ENCODE measurements at regions not wholly inside any gene's neighbourhood (a gene's known extent, or its start where the extent isn't known, plus 50 kb on each side); places are given as distances from the start of the nearest gene placed in this dataset.

DNA sequence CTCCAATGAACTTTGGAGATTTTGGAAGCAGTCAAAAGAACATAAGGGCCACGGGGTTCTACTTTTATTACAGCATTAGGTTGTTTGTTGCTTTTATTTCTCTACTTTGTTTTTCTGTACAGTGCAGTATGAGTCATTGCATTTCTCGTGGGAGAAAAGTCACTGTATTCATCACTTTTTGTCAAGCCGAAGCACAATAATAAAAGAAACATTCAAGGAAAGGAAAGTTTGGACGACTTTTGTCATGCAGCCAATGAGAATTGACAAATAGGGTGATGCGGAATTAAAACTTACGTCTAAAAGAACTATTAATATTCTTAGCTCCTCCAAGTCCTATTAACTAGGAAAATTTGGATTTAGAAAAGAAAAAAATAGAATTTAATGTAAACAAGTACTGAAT lies 209.9 kb downstream of the TMEM182 start:
- no peak overlapping the region for H3K27ac ChIP-seq
- H3K36me3 ChIP-seq (ENCODE audit: insufficient read depth in 1 of 2, low read depth in 1 of 2) = no peaks in the 10 kb centered on the region
- no peaks in the 10 kb centered on the region for H3K27me3 ChIP-seq (ENCODE audit: insufficient read depth in 3 of 3, low read length in 2 of 3)
- 64 to 68% (median 67%) methylated on average over 6 of the region's 6 CpGs for WGBS, 3 donors
- intact Hi-C loops (cut with DNase I) = no loop called here
- ATAC-seq (no peak), DNase-seq (no peak)
- no peaks in the 10 kb centered on the region for H3K9me3 ChIP-seq
- H3K4me3 ChIP-seq = no peak overlapping the region
- TF ChIP-seq, protein P1, sequence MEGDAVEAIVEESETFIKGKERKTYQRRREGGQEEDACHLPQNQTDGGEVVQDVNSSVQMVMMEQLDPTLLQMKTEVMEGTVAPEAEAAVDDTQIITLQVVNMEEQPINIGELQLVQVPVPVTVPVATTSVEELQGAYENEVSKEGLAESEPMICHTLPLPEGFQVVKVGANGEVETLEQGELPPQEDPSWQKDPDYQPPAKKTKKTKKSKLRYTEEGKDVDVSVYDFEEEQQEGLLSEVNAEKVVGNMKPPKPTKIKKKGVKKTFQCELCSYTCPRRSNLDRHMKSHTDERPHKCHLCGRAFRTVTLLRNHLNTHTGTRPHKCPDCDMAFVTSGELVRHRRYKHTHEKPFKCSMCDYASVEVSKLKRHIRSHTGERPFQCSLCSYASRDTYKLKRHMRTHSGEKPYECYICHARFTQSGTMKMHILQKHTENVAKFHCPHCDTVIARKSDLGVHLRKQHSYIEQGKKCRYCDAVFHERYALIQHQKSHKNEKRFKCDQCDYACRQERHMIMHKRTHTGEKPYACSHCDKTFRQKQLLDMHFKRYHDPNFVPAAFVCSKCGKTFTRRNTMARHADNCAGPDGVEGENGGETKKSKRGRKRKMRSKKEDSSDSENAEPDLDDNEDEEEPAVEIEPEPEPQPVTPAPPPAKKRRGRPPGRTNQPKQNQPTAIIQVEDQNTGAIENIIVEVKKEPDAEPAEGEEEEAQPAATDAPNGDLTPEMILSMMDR (IDR thresholded peaks at IDR 0.05) = no peak
- H3K4me1 ChIP-seq = peaks cover under 1% of the 10 kb centered on the region

DNA sequence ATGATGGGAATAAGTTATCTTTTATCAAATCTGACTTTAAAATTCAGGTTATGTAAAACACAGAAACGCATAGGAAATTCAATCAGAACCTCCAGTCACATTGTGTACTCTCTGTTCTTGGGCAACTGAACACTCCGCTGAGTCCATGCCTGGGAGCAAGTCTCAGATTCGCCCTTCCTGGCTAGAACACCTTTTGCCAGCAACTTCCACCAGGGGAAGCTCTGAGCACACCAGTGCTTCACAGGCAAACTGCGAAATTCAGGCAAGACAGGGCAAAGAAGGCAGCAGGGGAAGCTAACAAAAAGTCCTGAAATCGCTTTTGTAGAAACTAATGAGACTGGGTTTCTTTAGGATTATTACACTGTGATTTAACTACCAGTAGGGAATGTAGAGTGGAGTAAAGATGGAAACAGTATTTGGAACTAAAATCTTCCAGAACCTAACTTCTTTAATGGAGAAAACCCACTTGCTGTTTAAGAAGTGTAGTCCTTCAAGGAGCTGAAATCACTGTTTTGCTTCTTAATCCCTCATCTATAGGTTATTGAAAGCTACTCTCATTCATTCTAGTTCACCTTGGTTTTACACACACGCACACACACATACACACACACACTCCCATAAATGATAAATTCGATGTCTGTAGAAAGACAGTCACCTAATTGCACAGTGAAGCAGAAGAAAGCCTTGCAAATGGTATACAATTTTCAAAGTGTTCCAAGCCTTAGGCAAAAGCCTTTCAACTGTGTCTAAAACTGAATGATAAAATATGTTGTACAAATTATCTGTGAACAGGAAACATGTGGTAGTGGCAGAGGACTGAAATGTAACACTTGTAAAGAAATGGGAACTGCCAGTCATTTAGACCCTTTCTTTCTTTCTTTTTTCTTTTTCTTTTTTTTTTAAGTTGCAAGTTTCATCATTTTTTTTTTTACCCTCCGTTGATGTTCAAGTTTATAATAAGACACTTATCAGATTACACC lies 214.5 kb downstream of the TMEM182 start:
- DNase-seq (no peak), ATAC-seq (peak; percentile 64 to 93 (median 80))
- Histone ChIP-seq H3K9me3 (no peaks in the 10 kb centered on the region), H3K27ac (no peak overlapping the region), H3K27me3 (ENCODE audit: insufficient read depth in 3 of 3, low read length in 2 of 3) (no peaks in the 10 kb centered on the region), H3K4me1 (peaks cover 9% of the 10 kb centered on the region), H3K4me3 (no peak overlapping the region), H3K36me3 (ENCODE audit: insufficient read depth in 1 of 2, low read depth in 1 of 2) (no peaks in the 10 kb centered on the region)
- WGBS, 3 donors = 26 to 35% (median 32%) methylated on average over 8 of the region's 8 CpGs
- intact Hi-C loops (cut with DNase I) = loop anchor here in 1 of 2 donors (5.0 kb wide), 1 partner anchor 186 kb away; no protein-coding TSS in a partner anchor
- TF ChIP-seq, protein P1 (IDR thresholded peaks at IDR 0.05) = peak; percentile 61

DNA sequence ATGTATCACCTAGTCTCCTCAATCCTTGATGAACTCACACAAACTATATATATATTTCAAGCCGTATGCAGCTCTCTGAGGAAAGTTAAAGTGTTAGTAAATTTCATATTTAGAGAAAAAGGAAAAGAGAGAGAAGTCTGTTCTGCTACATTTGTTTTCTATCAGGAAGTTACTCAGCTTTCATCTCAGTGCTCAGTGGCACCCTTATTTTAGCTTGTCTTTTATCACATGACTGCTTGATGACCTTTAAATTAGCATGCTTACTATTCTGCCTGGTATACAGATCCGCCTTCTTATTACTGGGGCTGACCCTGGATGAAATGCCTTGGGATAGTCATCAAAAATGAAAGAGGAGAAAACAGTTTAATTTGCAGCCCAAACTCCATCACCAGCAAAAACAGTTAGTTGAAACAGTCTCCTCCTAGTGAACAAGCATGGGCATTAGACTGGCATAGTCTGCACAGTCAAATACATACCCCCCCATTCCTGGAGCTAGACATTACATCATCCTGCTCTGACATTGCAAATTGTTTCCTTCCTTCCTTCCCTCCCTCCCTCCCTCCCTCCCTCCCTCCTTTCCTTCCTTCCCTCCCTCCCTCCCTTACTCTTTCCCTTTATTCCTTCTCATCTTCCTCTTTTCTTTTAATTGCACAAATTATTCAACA lies 215.7 kb downstream of the TMEM182 start:
- H3K27me3 ChIP-seq (ENCODE audit: insufficient read depth in 3 of 3, low read length in 2 of 3) = peaks cover 0 to 3% (median 0%) of the 10 kb centered on the region in 3 donors
- DNase-seq (no peak), ATAC-seq (no peak)
- H3K27ac ChIP-seq = no peak overlapping the region
- H3K4me1 ChIP-seq = peaks cover 9% of the 10 kb centered on the region
- H3K36me3 ChIP-seq (ENCODE audit: insufficient read depth in 1 of 2, low read depth in 1 of 2) = no peaks in the 10 kb centered on the region
- WGBS, 3 donors = 52 to 73% (median 67%) methylated on average over 2 of the region's 2 CpGs
- no peak overlapping the region for H3K4me3 ChIP-seq
- TF ChIP-seq, protein P1 (IDR thresholded peaks at IDR 0.05) = no peak
- intact Hi-C loops (cut with DNase I) = loop anchor here in 1 of 2 donors (5.0 kb wide), 1 partner anchor 185 kb away; no protein-coding TSS in a partner anchor
- no peaks in the 10 kb centered on the region for H3K9me3 ChIP-seq

DNA sequence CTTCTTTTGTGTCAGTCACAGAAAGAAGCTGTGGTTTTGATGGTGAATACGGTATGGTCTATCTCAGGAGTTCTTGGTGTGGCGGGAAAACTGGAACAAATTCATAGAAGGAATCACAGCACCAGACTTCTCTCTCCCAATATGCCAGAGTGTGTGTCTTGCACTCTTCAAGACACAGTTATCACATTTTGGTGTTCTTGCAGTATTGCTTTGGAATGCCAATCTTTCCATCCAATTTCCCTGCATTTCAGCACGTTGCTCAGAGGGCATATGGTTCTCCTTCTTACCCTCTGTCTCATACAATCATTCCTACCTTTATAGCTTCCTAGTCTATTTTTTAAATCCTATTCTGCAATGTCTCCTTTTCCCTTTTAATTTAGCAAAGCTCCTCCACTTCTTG lies 216.3 kb downstream of the TMEM182 start:
- no peak for ATAC-seq
- Histone ChIP-seq H3K27ac (no peak overlapping the region), H3K36me3 (ENCODE audit: insufficient read depth in 1 of 2, low read depth in 1 of 2) (no peaks in the 10 kb centered on the region), H3K9me3 (no peaks in the 10 kb centered on the region), H3K27me3 (ENCODE audit: insufficient read depth in 3 of 3, low read length in 2 of 3) (peaks cover 0 to 3% (median 0%) of the 10 kb centered on the region in 3 donors), H3K4me3 (no peak overlapping the region), H3K4me1 (peaks cover 9% of the 10 kb centered on the region)
- intact Hi-C loops (cut with DNase I) = loop anchor here in 1 of 2 donors (5.0 kb wide), 1 partner anchor 184 kb away; no protein-coding TSS in a partner anchor
- 77 to 81% (median 79%) methylated on average over 3 of the region's 3 CpGs for WGBS, 3 donors
- TF ChIP-seq, protein P1 (IDR thresholded peaks at IDR 0.05) = no peak
- no peak for DNase-seq
